ENCODE measurements at regions not wholly inside any gene's neighbourhood (a gene's known extent, or its start where the extent isn't known, plus 50 kb on each side); places are given as distances from the start of the nearest gene placed in this dataset.

DNA sequence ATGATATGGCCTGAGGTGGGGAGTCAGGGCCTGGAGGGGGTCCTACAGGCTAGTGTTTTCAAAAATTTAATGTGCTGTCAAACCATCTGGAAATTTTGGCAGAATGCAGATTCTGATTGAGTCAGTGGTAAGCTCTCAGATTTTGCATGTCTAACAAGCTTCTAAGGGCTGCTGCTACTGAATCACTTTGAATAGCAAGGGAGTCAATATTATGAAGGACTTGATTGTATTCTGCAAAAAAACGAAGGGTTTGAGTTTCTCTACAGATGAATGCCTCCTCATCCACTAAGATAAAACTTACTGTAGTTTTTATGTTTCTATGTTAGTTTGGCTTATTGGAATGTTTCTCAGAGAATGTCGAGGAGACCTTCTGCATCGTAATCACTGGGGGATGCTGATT, 179.5 kb downstream of the TMEM38B start:
- dilution Hi-C loops (cut with MboI; ENCODE audit: extremely low pct_ligation_motif_present, low sequenced_read_pairs), result no loop called here
- no peak overlapping the region for H3K27ac ChIP-seq (ENCODE audit: control insufficient read depth, insufficient read depth, low read length)
- no peak for FAIRE-seq
- no peak overlapping the region for H3K4me2 ChIP-seq (ENCODE audit: control insufficient read depth, extremely low read depth, insufficient read depth, low read depth, low read length)
- no peak overlapping the region for H3K9ac ChIP-seq (ENCODE audit: control insufficient read depth, extremely low read depth, insufficient read depth, low read length)
- no peaks in the 10 kb centered on the region for H3K79me2 ChIP-seq (ENCODE audit: control insufficient read depth, insufficient read depth, low read length)
- DNase-seq (ENCODE audit: low read depth, low spot score), result no peak
- no peak overlapping the region for H2AFZ ChIP-seq (ENCODE audit: control insufficient read depth, low read length)
- no peaks in the 10 kb centered on the region for H3K9me1 ChIP-seq (ENCODE audit: control insufficient read depth, extremely low read depth, insufficient read depth, low read length)
- no peak overlapping the region for H3K4me3 ChIP-seq (ENCODE audit: control insufficient read depth in 2 of 3, extremely low read depth in 1 of 3, insufficient read depth in 2 of 3, low read depth in 1 of 3, low read length in 3 of 3)
- no peaks in the 10 kb centered on the region for H3K36me3 ChIP-seq (ENCODE audit: control insufficient read depth in 2 of 2, extremely low read depth in 1 of 2, insufficient read depth in 2 of 2, low read length in 2 of 2)
- H3K4me1 ChIP-seq (ENCODE audit: control insufficient read depth, extremely low read depth, insufficient read depth, low read length), result no peaks in the 10 kb centered on the region
- no peaks in the 10 kb centered on the region for H4K20me1 ChIP-seq (ENCODE audit: control insufficient read depth, extremely low read depth, insufficient read depth, low read length)
- no peaks in the 10 kb centered on the region for H3K9me3 ChIP-seq (ENCODE audit: control insufficient read depth, low read depth, low read length)
- no peaks in the 10 kb centered on the region for H3K27me3 ChIP-seq (ENCODE audit: control insufficient read depth, extremely low read depth, insufficient read depth, low read length)
- TF ChIP-seq, protein P1, sequence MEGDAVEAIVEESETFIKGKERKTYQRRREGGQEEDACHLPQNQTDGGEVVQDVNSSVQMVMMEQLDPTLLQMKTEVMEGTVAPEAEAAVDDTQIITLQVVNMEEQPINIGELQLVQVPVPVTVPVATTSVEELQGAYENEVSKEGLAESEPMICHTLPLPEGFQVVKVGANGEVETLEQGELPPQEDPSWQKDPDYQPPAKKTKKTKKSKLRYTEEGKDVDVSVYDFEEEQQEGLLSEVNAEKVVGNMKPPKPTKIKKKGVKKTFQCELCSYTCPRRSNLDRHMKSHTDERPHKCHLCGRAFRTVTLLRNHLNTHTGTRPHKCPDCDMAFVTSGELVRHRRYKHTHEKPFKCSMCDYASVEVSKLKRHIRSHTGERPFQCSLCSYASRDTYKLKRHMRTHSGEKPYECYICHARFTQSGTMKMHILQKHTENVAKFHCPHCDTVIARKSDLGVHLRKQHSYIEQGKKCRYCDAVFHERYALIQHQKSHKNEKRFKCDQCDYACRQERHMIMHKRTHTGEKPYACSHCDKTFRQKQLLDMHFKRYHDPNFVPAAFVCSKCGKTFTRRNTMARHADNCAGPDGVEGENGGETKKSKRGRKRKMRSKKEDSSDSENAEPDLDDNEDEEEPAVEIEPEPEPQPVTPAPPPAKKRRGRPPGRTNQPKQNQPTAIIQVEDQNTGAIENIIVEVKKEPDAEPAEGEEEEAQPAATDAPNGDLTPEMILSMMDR (optimal IDR thresholded peaks at IDR 0.05 in 1 of 3, IDR thresholded peaks at IDR 0.05 in 1 of 3, conservative IDR thresholded peaks at IDR 0.05 in 1 of 3; ENCODE audit: extremely low read depth in 1 of 3, insufficient read depth in 2 of 3, low read length in 3 of 3), result no peak
- no peak for TF ChIP-seq EZH2 (IDR thresholded peaks at IDR 0.05; ENCODE audit: low read length)

DNA sequence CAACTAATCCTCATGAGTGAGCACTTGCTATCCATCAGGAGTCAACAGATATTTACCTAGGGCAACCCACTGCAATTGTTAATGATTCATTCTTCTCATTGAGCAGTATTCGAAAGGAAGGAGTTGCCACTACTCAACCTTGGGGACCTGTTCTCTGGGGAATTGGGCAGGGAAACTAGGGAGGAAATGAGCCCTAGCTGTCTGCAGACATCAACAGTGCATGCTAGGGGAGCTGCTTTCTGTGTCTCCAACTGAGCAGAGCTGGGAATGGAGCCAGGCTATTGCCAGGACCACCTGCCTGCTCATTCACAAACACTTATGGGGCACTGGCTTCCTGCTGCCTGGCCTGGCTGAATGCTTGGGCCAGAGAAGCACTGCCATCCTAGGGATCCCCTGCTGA, 183.4 kb downstream of the TMEM38B start:
- dilution Hi-C loops (cut with MboI; ENCODE audit: extremely low pct_ligation_motif_present, low sequenced_read_pairs), result no loop called here
- TF ChIP-seq EZH2 (IDR thresholded peaks at IDR 0.05; ENCODE audit: low read length), result no peak
- TF ChIP-seq, protein P1 (optimal IDR thresholded peaks at IDR 0.05 in 1 of 3, IDR thresholded peaks at IDR 0.05 in 1 of 3, conservative IDR thresholded peaks at IDR 0.05 in 1 of 3; ENCODE audit: extremely low read depth in 1 of 3, insufficient read depth in 2 of 3, low read length in 3 of 3), result no peak
- Histone ChIP-seq H3K4me1 (ENCODE audit: control insufficient read depth, extremely low read depth, insufficient read depth, low read length) (no peaks in the 10 kb centered on the region), H3K27ac (ENCODE audit: control insufficient read depth, insufficient read depth, low read length) (no peak overlapping the region), H3K4me2 (ENCODE audit: control insufficient read depth, extremely low read depth, insufficient read depth, low read depth, low read length) (no peak overlapping the region), H3K79me2 (ENCODE audit: control insufficient read depth, insufficient read depth, low read length) (no peaks in the 10 kb centered on the region), H3K9ac (ENCODE audit: control insufficient read depth, extremely low read depth, insufficient read depth, low read length) (no peak overlapping the region), H3K9me3 (ENCODE audit: control insufficient read depth, low read depth, low read length) (no peaks in the 10 kb centered on the region), H4K20me1 (ENCODE audit: control insufficient read depth, extremely low read depth, insufficient read depth, low read length) (no peaks in the 10 kb centered on the region), H3K9me1 (ENCODE audit: control insufficient read depth, extremely low read depth, insufficient read depth, low read length) (no peaks in the 10 kb centered on the region), H3K4me3 (ENCODE audit: control insufficient read depth in 2 of 3, extremely low read depth in 1 of 3, insufficient read depth in 2 of 3, low read depth in 1 of 3, low read length in 3 of 3) (no peak overlapping the region), H3K27me3 (ENCODE audit: control insufficient read depth, extremely low read depth, insufficient read depth, low read length) (no peaks in the 10 kb centered on the region), H2AFZ (ENCODE audit: control insufficient read depth, low read length) (no peak overlapping the region), H3K36me3 (ENCODE audit: control insufficient read depth in 2 of 2, extremely low read depth in 1 of 2, insufficient read depth in 2 of 2, low read length in 2 of 2) (no peaks in the 10 kb centered on the region)
- DNase-seq (ENCODE audit: low read depth, low spot score) (no peak), FAIRE-seq (no peak)
